Esophagus squamous epithelium (tissue), 4 donors: ENCODE measurements at regions not wholly inside any gene's neighbourhood (a gene's known extent, or its start where the extent isn't known, plus 50 kb on each side); places are given as distances from the start of the nearest gene placed in this dataset.

Experiments used
- POLR2A ChIP-seq, 4 donors: fragments of 450-650 bp; IDR thresholded peaks; one replicate each; pipeline ENCODE4 v1.6.1; 2017; ENCODE audit warnings: antibody characterized with exemption in 4 of 4, mild to moderate bottlenecking in 4 of 4, moderate library complexity in 3 of 4
- TF ChIP-seq, protein P1 (sequence below), 6 experiments: fragments of 450-650 bp in 4 of 6; fragments of 200-600 bp in 2 of 6; sonication (generic) in 2 of 6; IDR thresholded peaks; one replicate each; pipeline ENCODE4 v1.5.1; 2016 to 2019; ENCODE audit warnings: antibody characterized with exemption in 6 of 6, mild to moderate bottlenecking in 4 of 6, moderate library complexity in 4 of 6

DNA sequence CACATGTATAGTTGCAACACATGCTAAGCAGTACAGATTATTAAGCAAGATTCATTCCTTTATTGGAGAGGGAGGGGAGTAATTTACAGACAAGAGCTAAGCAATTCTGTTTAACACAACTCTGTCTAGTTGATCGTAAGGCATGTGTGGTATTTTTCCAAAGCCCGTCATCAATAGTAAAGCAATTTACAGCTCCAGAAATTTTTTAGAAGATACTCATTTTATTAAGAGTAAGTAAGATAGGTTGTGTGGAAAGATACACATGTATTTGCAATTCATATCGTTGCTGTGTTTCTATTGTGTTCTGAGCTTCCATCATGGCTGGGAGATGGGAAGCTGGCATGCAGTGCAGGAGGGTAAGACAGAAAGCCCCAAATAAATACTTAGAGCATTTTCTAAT lies 289.2 kb upstream of the TMEM161B start:
- TF ChIP-seq, protein P1, sequence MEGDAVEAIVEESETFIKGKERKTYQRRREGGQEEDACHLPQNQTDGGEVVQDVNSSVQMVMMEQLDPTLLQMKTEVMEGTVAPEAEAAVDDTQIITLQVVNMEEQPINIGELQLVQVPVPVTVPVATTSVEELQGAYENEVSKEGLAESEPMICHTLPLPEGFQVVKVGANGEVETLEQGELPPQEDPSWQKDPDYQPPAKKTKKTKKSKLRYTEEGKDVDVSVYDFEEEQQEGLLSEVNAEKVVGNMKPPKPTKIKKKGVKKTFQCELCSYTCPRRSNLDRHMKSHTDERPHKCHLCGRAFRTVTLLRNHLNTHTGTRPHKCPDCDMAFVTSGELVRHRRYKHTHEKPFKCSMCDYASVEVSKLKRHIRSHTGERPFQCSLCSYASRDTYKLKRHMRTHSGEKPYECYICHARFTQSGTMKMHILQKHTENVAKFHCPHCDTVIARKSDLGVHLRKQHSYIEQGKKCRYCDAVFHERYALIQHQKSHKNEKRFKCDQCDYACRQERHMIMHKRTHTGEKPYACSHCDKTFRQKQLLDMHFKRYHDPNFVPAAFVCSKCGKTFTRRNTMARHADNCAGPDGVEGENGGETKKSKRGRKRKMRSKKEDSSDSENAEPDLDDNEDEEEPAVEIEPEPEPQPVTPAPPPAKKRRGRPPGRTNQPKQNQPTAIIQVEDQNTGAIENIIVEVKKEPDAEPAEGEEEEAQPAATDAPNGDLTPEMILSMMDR (IDR thresholded peaks at IDR 0.05): no peak
- TF ChIP-seq POLR2A (IDR thresholded peaks at IDR 0.05): no peak
